A673 (cell line): ENCODE measurements at regions not wholly inside any gene's neighbourhood (a gene's known extent, or its start where the extent isn't known, plus 50 kb on each side); places are given as distances from the start of the nearest gene placed in this dataset.

Source experiments
- BruUV-seq: library from RNA; stranded (reverse); fragments of 400-500 nt; replicated peaks from 2 replicates; lab custom pipeline; 2021; lab: Mats Ljungman, UMichigan
- CTCF ChIA-PET: fragments of 300-600 bp; sonication (Branson Sonifier 250); formaldehyde crosslinking; loops from one replicate; lab custom pipeline; 2022; ENCODE audit warnings: antibody characterized with exemption; lab: Charles Lee
- POLR2A ChIA-PET: fragments of 300-600 bp; sonication (Branson Sonifier 250); formaldehyde crosslinking; loops from one replicate; lab custom pipeline; 2022; ENCODE audit warnings: antibody characterized with exemption; ENCODE audit not compliant: low non-redundant PET; lab: Charles Lee
- DNase-seq: peaks from one replicate; pipeline ENCODE4 v3.0.0-alpha.2; 2015; ENCODE audit warnings: low spot score
- H3K27ac ChIP-seq: fragments of 200-600 bp; sonication (generic); 2 replicates; pipeline ENCODE4 v1.5.1; 2016; ENCODE audit warnings: mixed run types, low read depth, mild to moderate bottlenecking, mixed read lengths, antibody characterized with exemption, low read length; ENCODE audit not compliant: poor library complexity, severe bottlenecking
- H3K27me3 ChIP-seq: fragments of 200-600 bp; sonication (generic); replicated peaks from 2 replicates; pipeline ENCODE4 v1.6.1; 2017; ENCODE audit warnings: mixed run types, low read depth, mild to moderate bottlenecking, mixed read lengths, antibody characterized with exemption, low read length; ENCODE audit not compliant: insufficient read depth, poor library complexity
- H3K36me3 ChIP-seq: fragments of 200-600 bp; sonication (generic); 2 replicates; pipeline ENCODE4 v1.6.1; 2016; ENCODE audit warnings: mixed run types, mild to moderate bottlenecking, mixed read lengths, antibody characterized with exemption, low read length; ENCODE audit not compliant: insufficient read depth, poor library complexity, severe bottlenecking
- H3K4me1 ChIP-seq: fragments of 200-600 bp; sonication (generic); 2 replicates; pipeline ENCODE4 v1.6.1; 2017; ENCODE audit warnings: mixed run types, mild to moderate bottlenecking, mixed read lengths, antibody characterized with exemption, low read length; ENCODE audit not compliant: insufficient read depth, poor library complexity, severe bottlenecking
- H3K4me3 ChIP-seq: fragments of 200-600 bp; sonication (generic); 2 replicates; pipeline ENCODE4 v1.5.1; 2016; ENCODE audit warnings: low read depth, mixed run types, mild to moderate bottlenecking, mixed read lengths, low read length; ENCODE audit not compliant: poor library complexity, severe bottlenecking
- H3K9me3 ChIP-seq: fragments of 200-600 bp; sonication (generic); 2 replicates; pipeline ENCODE4 v1.6.1; 2016; ENCODE audit warnings: mixed run types, low read depth, mild to moderate bottlenecking, mixed read lengths, antibody characterized with exemption, low read length; ENCODE audit not compliant: poor library complexity, severe bottlenecking
- EZH2 ChIP-seq: fragments of 200-600 bp; sonication (generic); IDR thresholded peaks from 2 replicates; pipeline ENCODE4 v1.6.1; 2017; ENCODE audit warnings: borderline replicate concordance, low read depth, mild to moderate bottlenecking, mixed read lengths, antibody characterized with exemption, low read length; ENCODE audit not compliant: poor library complexity, severe bottlenecking
- intact Hi-C: fragments of 100-400 bp; cut with micrococcal nuclease; formaldehyde crosslinking; loops from one replicate; pipeline ENCODE4 v1.10.0; 2022; ENCODE audit not compliant: unreplicated experiment
- TF ChIP-seq, protein P1 (sequence below): fragments of 300-800, 200-600 bp; sonication (generic); conservative IDR thresholded peaks from 2 replicates; pipeline ENCODE4 v1.5.1; 2017; ENCODE audit warnings: low read depth, mild to moderate bottlenecking, antibody characterized with exemption, low read length, moderate library complexity, mixed read lengths

DNA sequence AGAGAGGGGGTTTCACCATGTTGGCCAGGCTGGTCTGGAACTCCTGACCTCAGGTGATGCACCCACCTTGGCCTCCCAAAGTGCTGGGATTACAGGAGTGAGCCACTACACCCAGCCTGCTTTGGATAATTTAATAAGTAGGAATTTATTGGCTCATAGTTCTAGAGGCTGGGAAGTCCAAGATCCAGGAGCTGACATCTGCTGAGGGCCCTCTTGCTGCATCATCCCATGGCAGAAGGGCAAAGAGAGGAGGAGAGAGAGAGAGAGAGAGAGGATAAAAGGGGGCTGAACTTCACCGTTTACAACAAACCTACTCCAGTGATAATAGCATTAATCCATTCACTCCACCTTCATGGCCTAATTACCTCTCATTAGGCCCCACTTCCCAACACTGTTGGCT is 62.0 kb upstream of the HES1 start:
- H3K36me3 ChIP-seq, result no peaks in the 10 kb centered on the region
- DNase-seq, result no peak
- no peak overlapping the region for H3K4me3 ChIP-seq
- ChIA-PET CTCF (no interaction called here), POLR2A (no interaction called here)
- peaks cover 18% of the 10 kb centered on the region for H3K4me1 ChIP-seq
- H3K27ac ChIP-seq, result no peak overlapping the region
- intact Hi-C loops, result loop anchor here (5.0 kb wide), 1 partner anchor 67 kb away; no protein-coding TSS in a partner anchor
- TF ChIP-seq EZH2, result no peak
- TF ChIP-seq, protein P1, sequence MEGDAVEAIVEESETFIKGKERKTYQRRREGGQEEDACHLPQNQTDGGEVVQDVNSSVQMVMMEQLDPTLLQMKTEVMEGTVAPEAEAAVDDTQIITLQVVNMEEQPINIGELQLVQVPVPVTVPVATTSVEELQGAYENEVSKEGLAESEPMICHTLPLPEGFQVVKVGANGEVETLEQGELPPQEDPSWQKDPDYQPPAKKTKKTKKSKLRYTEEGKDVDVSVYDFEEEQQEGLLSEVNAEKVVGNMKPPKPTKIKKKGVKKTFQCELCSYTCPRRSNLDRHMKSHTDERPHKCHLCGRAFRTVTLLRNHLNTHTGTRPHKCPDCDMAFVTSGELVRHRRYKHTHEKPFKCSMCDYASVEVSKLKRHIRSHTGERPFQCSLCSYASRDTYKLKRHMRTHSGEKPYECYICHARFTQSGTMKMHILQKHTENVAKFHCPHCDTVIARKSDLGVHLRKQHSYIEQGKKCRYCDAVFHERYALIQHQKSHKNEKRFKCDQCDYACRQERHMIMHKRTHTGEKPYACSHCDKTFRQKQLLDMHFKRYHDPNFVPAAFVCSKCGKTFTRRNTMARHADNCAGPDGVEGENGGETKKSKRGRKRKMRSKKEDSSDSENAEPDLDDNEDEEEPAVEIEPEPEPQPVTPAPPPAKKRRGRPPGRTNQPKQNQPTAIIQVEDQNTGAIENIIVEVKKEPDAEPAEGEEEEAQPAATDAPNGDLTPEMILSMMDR, result no peak
- BruUV-seq, result no TSS peak
- no peaks in the 10 kb centered on the region for H3K9me3 ChIP-seq
- no peaks in the 10 kb centered on the region for H3K27me3 ChIP-seq

DNA sequence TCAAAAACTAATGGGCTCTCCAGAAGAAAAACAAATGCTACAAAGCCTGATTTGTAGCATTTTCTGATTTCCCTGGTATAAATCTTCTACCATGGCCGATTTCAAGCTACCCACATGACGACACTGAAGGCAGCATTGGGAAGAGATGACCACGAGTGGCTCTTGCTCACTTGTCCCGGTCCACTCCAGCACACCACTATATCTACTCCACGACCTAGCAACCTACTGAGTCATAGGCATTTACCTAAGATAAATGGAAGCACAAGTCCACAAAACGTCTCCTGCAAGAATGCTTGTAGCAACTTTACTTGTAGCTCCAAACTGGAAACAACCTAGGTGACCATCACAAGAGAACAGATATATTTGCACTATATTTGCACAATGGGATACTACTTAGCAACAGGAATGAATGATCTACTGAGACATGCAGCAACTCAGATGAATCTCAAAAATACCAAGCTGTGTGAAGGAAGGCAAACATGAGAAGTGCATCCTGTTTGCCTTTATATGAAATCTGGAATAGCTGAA is 60.8 kb upstream of the HES1 start:
- DNase-seq, result no peak
- intact Hi-C loops, result no loop called here
- Histone ChIP-seq H3K9me3 (no peaks in the 10 kb centered on the region), H3K27ac (no peak overlapping the region), H3K36me3 (no peaks in the 10 kb centered on the region), H3K27me3 (no peaks in the 10 kb centered on the region), H3K4me3 (no peak overlapping the region), H3K4me1 (peaks cover 18% of the 10 kb centered on the region)
- ChIA-PET CTCF (no interaction called here), POLR2A (no interaction called here)
- BruUV-seq, result no TSS peak
- TF ChIP-seq, protein P1, result no peak
- no peak for TF ChIP-seq EZH2

DNA sequence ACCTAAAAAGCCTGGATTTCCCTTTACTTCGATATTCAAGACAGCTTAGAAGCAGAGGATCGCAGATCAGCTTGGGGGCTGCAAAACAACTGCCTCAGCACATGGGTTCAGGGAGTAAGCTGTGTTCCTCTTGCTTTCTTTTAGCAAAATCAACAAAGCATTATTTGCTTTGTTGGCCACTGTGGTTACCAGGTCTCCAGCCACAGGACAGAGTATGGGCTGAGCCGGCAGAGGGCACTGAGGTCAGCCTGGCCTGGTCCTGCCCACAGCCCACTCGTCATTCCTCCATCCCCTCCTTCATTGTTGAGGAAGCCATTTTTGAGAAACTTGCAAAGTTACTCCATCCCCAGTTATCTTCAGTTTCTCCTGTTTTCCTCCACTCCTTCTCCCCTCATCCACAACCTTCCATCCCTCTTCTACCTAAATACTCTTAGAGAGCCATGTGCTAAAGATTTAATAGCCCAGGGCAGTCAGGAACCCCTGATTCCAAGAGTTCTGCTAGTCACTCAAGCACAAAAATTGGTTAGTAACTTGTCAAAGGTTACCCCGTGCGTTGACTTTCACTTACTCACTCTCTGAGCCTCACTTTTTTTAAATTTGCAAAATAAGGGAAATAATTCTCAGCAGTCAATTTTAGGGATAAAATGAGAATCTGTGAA is 60.0 kb upstream of the HES1 start:
- no peaks in the 10 kb centered on the region for H3K27me3 ChIP-seq
- POLR2A ChIA-PET, result no interaction called here

More for the DNA sequence above, 60.0 kb upstream of the HES1 start:
- BruUV-seq, result no TSS peak
- Histone ChIP-seq H3K4me1 (peaks cover 12% of the 10 kb centered on the region), H3K27ac (no peak overlapping the region), H3K9me3 (no peaks in the 10 kb centered on the region), H3K36me3 (no peaks in the 10 kb centered on the region), H3K4me3 (no peak overlapping the region)
- CTCF ChIA-PET, result no interaction called here
- DNase-seq, result no peak
- intact Hi-C loops, result no loop called here
- TF ChIP-seq, protein P1, result no peak
- TF ChIP-seq EZH2, result no peak
